ENCODE measurements at regions not wholly inside any gene's neighbourhood (a gene's known extent, or its start where the extent isn't known, plus 50 kb on each side); places are given as distances from the start of the nearest gene placed in this dataset.

DNA sequence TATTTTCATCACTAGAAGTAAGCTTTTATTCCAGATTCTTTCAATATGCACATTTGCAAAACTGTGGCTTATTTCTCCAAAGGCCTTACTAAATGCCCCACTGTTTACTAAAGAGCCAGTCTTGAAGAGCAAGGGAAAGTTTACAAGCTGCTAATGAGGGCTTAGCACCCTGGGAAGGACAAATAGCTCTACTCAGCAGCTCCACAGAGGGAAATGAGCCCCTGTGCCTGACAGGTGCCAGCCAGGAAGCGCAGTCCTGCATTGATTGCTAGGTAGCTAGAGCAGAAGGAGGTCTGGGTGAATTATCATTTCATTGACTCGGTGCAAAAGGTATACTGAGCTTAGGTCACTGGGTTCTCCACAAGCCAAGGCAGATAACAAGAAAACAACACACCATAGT lies 307.0 kb downstream of the SETD4 start:
- TF ChIP-seq, protein P1, sequence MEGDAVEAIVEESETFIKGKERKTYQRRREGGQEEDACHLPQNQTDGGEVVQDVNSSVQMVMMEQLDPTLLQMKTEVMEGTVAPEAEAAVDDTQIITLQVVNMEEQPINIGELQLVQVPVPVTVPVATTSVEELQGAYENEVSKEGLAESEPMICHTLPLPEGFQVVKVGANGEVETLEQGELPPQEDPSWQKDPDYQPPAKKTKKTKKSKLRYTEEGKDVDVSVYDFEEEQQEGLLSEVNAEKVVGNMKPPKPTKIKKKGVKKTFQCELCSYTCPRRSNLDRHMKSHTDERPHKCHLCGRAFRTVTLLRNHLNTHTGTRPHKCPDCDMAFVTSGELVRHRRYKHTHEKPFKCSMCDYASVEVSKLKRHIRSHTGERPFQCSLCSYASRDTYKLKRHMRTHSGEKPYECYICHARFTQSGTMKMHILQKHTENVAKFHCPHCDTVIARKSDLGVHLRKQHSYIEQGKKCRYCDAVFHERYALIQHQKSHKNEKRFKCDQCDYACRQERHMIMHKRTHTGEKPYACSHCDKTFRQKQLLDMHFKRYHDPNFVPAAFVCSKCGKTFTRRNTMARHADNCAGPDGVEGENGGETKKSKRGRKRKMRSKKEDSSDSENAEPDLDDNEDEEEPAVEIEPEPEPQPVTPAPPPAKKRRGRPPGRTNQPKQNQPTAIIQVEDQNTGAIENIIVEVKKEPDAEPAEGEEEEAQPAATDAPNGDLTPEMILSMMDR (IDR thresholded peaks at IDR 0.05): no peak
- no peak for TF ChIP-seq FOSL2 (IDR thresholded peaks at IDR 0.05; ENCODE audit: borderline replicate concordance, low read depth)
- TF ChIP-seq, protein P2, sequence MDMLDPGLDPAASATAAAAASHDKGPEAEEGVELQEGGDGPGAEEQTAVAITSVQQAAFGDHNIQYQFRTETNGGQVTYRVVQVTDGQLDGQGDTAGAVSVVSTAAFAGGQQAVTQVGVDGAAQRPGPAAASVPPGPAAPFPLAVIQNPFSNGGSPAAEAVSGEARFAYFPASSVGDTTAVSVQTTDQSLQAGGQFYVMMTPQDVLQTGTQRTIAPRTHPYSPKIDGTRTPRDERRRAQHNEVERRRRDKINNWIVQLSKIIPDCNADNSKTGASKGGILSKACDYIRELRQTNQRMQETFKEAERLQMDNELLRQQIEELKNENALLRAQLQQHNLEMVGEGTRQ (IDR thresholded peaks at IDR 0.05; ENCODE audit: borderline replicate concordance, low read depth, low read length): no peak
- TF ChIP-seq EP300 (IDR thresholded peaks at IDR 0.05; ENCODE audit: borderline replicate concordance in 1 of 2, low read depth in 1 of 2, low read length in 1 of 2): no peak
- no peak for TF ChIP-seq MXI1 (IDR thresholded peaks at IDR 0.05; ENCODE audit: low read depth, low read length)
- TF ChIP-seq, protein P3, sequence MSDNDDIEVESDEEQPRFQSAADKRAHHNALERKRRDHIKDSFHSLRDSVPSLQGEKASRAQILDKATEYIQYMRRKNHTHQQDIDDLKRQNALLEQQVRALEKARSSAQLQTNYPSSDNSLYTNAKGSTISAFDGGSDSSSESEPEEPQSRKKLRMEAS (IDR thresholded peaks at IDR 0.05; ENCODE audit: low read depth): no peak
- TF ChIP-seq SMC3 (IDR thresholded peaks at IDR 0.05; ENCODE audit: low read depth, low read length): no peak
- TF ChIP-seq SIN3A (IDR thresholded peaks at IDR 0.05; ENCODE audit: borderline replicate concordance, low read depth, low read length): no peak
- no peak for TF ChIP-seq ELF1 (IDR thresholded peaks at IDR 0.05)
- TF ChIP-seq POLR2AphosphoS5 (IDR thresholded peaks at IDR 0.05; ENCODE audit: low read depth, low read length): no peak
- no peak for TF ChIP-seq RCOR1 (IDR thresholded peaks at IDR 0.05; ENCODE audit: low read length)
- no peak for TF ChIP-seq NFIC (IDR thresholded peaks at IDR 0.05; ENCODE audit: borderline replicate concordance)
- TF ChIP-seq, protein P4, sequence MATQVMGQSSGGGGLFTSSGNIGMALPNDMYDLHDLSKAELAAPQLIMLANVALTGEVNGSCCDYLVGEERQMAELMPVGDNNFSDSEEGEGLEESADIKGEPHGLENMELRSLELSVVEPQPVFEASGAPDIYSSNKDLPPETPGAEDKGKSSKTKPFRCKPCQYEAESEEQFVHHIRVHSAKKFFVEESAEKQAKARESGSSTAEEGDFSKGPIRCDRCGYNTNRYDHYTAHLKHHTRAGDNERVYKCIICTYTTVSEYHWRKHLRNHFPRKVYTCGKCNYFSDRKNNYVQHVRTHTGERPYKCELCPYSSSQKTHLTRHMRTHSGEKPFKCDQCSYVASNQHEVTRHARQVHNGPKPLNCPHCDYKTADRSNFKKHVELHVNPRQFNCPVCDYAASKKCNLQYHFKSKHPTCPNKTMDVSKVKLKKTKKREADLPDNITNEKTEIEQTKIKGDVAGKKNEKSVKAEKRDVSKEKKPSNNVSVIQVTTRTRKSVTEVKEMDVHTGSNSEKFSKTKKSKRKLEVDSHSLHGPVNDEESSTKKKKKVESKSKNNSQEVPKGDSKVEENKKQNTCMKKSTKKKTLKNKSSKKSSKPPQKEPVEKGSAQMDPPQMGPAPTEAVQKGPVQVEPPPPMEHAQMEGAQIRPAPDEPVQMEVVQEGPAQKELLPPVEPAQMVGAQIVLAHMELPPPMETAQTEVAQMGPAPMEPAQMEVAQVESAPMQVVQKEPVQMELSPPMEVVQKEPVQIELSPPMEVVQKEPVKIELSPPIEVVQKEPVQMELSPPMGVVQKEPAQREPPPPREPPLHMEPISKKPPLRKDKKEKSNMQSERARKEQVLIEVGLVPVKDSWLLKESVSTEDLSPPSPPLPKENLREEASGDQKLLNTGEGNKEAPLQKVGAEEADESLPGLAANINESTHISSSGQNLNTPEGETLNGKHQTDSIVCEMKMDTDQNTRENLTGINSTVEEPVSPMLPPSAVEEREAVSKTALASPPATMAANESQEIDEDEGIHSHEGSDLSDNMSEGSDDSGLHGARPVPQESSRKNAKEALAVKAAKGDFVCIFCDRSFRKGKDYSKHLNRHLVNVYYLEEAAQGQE (IDR thresholded peaks at IDR 0.05; ENCODE audit: low read depth, low read length): no peak

All from SK-N-SH (cell line).